ENCODE measurements at regions not wholly inside any gene's neighbourhood (a gene's known extent, or its start where the extent isn't known, plus 50 kb on each side); places are given as distances from the start of the nearest gene placed in this dataset.

DNA sequence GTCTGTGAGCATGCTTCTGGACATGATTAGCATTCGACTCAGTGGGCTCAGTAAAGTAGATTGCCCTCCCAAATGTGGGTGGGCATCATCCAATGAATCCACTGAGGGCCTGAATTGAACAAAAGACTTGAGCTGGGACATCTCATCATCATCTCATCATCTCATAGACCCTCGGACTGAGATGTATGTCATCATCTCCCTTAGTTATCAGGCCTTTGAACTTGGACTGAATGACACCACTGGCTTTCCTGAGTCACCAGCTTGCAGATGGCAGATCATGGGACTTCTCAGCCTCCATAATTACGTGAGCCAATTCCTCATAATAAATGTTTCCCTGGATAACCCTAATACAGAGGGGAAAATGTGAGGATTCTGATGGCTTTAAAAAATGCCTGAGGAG, 128.3 kb upstream of the LSM8 start:
- TF ChIP-seq, protein P1, sequence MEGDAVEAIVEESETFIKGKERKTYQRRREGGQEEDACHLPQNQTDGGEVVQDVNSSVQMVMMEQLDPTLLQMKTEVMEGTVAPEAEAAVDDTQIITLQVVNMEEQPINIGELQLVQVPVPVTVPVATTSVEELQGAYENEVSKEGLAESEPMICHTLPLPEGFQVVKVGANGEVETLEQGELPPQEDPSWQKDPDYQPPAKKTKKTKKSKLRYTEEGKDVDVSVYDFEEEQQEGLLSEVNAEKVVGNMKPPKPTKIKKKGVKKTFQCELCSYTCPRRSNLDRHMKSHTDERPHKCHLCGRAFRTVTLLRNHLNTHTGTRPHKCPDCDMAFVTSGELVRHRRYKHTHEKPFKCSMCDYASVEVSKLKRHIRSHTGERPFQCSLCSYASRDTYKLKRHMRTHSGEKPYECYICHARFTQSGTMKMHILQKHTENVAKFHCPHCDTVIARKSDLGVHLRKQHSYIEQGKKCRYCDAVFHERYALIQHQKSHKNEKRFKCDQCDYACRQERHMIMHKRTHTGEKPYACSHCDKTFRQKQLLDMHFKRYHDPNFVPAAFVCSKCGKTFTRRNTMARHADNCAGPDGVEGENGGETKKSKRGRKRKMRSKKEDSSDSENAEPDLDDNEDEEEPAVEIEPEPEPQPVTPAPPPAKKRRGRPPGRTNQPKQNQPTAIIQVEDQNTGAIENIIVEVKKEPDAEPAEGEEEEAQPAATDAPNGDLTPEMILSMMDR (IDR thresholded peaks at IDR 0.05): no peak
- H3K4me3 ChIP-seq: no peak overlapping the region
- DNase-seq (ENCODE audit: low spot score): no peak
- H3K27ac ChIP-seq: no peak overlapping the region

DNA sequence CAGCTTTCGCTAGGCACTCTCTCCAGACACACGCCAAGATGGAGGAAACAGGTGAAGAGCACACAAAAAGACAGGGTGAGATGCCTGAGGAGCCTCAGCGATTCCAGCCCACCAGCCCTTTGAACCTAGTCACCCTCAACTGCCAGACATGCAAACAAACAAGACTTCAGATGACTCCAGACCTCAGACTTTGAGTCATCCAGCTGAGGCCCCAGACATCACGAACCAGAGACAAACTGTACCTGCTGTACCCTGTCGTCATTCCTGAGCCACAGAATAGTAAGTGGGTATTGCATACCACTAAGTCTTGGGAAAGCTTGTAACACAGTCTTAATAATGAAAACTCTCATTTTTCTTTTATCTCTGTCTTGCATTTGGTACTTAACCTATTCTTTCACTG, 126.6 kb upstream of the LSM8 start:
- H3K27ac ChIP-seq: no peak overlapping the region
- TF ChIP-seq, protein P1 (IDR thresholded peaks at IDR 0.05): no peak
- no peak overlapping the region for H3K4me3 ChIP-seq
- no peak for DNase-seq (ENCODE audit: low spot score)

DNA sequence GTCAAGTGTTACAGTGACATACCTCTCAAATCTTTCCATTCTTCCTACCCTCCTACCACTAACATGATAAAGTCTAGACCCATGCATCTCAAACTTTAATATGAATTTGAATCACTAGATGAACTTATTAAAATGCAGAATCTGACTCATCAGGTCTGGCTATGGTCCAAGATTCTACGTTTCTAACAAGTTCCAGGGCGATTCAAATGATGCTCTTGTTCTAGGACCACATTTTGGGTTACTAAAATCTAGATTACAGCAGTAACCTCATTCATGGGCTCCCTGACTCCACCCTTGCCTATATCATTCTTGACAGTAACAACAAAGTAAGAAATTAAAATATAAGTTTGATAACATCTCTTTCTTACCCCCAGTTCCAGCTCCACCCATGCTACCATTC, 124.8 kb upstream of the LSM8 start:
- DNase-seq (ENCODE audit: low spot score): no peak
- TF ChIP-seq, protein P1 (IDR thresholded peaks at IDR 0.05): no peak
- no peak overlapping the region for H3K27ac ChIP-seq
- H3K4me3 ChIP-seq: no peak overlapping the region

DNA sequence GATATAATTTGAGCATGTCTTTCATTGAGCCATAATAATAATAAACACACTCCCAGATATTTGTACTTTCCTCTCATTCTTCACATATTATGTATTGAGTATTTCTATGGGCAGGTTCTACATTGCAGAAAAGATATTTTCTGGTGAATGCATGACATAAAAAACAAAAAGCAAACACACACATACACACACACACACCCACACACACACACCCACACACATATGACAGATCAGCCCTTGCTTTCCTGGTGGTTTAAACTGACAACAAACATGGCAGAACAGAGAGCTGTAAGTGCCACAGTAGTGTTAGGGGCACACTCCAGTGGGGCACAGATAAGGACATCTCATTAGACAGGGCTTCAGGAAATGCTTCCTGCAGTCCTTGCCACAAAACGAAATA, 123.3 kb upstream of the LSM8 start:
- Histone ChIP-seq H3K27ac (no peak overlapping the region), H3K4me3 (no peak overlapping the region)
- TF ChIP-seq, protein P1 (IDR thresholded peaks at IDR 0.05): no peak
- DNase-seq (ENCODE audit: low spot score): no peak

DNA sequence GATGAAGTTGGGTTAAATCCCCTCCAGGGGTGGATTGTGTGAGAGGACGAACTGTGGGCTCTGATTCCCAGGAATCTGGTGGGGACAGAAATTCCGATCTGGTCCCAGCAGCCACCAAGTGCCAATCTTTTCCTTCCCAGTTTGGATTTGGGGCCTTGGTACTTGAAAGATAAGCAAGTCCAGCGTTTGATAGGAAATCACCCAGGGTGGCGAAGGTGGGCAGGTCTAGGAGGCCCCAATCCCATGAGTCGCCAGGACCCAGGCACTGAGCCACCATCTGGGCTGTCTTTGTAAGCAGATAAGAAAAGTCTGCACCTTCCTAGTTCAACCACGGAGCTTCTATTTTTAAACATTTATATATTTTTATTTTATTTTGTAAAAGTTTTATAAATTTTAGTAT, 122.6 kb upstream of the LSM8 start:
- no peak overlapping the region for H3K4me3 ChIP-seq
- H3K27ac ChIP-seq: no peak overlapping the region
- TF ChIP-seq, protein P1 (IDR thresholded peaks at IDR 0.05): no peak
- no peak for DNase-seq (ENCODE audit: low spot score)

DNA sequence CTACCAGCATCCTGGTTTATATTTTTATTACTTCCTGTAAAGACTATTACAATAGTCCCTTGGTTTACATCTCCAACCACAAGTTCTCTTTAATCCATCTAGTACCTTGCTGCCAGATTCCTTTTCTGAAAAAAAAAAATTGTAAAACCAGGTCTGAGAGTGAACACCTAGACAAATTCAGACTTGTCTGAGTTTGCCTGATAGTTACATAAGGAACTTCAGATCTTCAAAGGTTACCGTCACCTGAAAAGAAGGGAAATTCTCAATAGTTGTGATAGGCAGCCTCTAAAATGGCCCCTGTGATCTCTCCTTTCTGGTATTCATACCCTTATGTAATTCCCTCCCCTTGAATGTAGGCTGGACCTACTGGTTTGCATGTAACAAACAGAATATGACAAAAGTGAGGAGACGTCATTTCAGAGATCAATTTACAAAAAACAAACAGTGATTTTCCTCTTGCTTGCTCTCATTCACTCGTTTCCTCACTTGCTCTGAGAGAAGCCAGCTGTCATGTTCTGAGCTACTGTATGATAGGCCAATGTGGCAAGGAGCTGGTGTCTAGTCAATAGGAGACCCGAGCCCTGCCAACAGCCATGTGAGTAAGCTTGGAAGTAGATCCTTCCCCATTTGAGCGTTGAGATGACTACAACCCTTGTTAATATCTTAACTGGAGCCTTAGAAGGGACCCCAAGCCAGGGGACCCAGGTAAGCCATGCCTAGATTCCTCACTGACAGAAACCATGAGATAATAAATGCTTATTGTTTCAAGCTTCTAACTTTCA, 110.9 kb upstream of the LSM8 start:
- no peak for DNase-seq (ENCODE audit: low spot score)
- H3K27ac ChIP-seq: no peak overlapping the region
- TF ChIP-seq, protein P1 (IDR thresholded peaks at IDR 0.05): no peak
- no peak overlapping the region for H3K4me3 ChIP-seq

DNA sequence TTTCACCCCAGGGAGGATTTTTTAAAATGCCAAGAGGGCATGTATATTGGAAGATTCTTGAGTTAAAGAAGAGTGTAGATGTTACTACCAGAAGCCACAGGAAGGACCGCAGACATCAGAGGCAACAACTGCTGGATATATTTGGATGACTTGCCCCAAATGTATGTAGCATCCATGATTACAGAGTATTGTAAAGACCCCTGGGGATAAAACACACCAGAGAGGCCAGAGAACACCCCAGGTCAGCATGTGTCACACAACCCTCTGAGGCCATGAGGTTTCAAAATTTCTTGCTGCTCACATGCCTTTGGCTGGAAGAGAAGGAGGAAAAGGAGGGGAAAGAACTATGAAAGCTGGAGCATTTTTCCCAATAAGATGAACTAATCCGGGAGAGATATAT, 108.0 kb upstream of the LSM8 start:
- Histone ChIP-seq H3K27ac (no peak overlapping the region), H3K4me3 (no peak overlapping the region)
- TF ChIP-seq, protein P1 (IDR thresholded peaks at IDR 0.05): no peak
- no peak for DNase-seq (ENCODE audit: low spot score)

All from coronary artery (tissue), 2 donors.